SU-DHL-6 (cell line): ENCODE measurements at regions not wholly inside any gene's neighbourhood (a gene's known extent, or its start where the extent isn't known, plus 50 kb on each side); places are given as distances from the start of the nearest gene placed in this dataset.

Experiments
- CTCF ChIP-seq: fragments of 200-600 bp; sonication (generic); IDR thresholded peaks from one replicate; pipeline ENCODE4 v1.5.1; 2017; ENCODE audit warnings: antibody characterized with exemption, mild to moderate bottlenecking, low read length, moderate library complexity; ENCODE audit not compliant: insufficient read depth, poor library complexity, severe bottlenecking
- EZH2phosphoT487 ChIP-seq: fragments of 200-600 bp; sonication (generic), shearing (Covaris generic); conservative IDR thresholded peaks from 2 replicates; pipeline ENCODE4 v1.6.1; 2018; ENCODE audit warnings: mild to moderate bottlenecking, antibody characterized with exemption, low read length, moderate library complexity, mixed read lengths

GRCh38 chr5:173781816-173782670, 106.1 kb upstream of the CPEB4 start:
- TF ChIP-seq CTCF = no peak
- TF ChIP-seq EZH2phosphoT487 = no peak
